ENCODE measurements at regions not wholly inside any gene's neighbourhood (a gene's known extent, or its start where the extent isn't known, plus 50 kb on each side); places are given as distances from the start of the nearest gene placed in this dataset.

DNA sequence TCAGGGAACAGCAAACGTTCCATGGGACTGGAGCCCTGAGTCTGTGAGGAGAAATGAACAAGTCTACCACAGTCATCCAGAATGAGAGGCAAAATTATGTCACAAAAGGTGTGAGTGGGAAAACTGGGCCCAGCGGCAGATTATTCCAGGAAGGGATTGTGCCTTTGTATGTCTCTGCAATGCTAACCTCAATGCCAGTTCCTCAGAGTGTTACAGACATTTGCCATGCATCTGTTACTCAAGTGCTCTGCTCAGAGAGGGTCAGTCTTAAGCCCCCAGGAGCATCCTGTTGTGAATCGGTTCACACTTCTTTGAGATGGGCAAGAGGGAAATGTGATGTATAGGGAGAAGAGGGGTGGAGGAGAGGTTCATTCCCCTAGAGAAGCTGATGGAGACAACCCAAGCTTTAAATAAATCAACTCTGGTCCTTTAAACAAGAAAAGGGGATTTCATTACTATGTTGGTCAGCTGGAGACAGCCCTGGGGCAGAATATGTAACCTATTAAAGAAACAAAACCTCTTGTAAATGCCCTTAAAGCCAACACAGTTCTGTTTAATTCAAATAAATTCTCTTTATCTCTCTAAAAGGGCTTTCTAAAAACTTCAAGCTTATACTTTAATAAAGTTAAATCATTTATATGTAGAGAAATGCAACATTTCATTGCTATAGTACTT, 85.9 kb upstream of the GRB10 start:
- Mint-ChIP-seq H3K27me3 (peaks cover 4% of the 10 kb centered on the region), H3K4me3 (no peak overlapping the region), H3K27ac (no peak overlapping the region), H3K9me3 (peaks cover 0 to 3% (median under 1%) of the 10 kb centered on the region in 3 donors), H3K4me1 (no peaks in the 10 kb centered on the region), H3K36me3 (no peaks in the 10 kb centered on the region)

- no peaks in the 10 kb centered on the region for H3K4me1 Mint-ChIP-seq
- peaks cover 0 to 3% (median 2%) of the 10 kb centered on the region in 3 donors for H3K9me3 Mint-ChIP-seq
- H3K27me3 Mint-ChIP-seq = peaks cover 2% of the 10 kb centered on the region
- no peak overlapping the region for H3K27ac Mint-ChIP-seq
- no peaks in the 10 kb centered on the region for H3K36me3 Mint-ChIP-seq
- no peak overlapping the region for H3K4me3 Mint-ChIP-seq
Observed at GRCh38 chr7:50867034-50867356, 84.3 kb upstream of the GRB10 start.

DNA sequence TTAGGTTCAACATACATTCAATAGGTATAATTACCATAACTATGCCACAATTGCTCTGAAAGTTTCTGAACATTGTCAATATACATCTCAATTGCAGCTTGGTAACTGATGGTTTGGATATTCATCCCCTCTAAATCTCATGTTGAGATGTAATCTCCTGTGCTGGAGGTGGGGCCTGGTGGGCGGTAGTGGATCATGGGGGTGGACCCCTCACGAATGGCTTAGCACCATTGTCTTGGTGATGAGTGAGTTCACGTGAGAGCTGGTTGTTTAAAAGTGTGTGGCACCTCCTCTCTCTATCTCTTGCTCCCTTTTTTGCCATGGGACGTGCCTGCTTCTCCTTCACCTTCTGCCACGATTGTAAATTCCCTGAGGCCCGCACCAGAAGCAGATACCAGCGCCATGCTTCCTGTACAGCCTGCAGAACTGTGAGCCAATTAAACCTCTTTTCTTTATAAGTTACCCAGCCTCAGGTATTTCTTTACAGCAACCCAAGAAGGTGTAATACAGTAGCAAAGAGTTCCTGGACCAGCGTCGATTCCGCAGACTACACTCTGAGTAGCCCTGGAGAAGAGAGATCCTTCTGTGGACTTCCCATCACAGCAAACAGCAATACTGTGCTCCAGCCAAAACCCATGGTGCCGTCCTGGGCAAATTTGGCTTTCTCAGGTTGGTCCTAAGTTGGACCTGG, 83.8 kb upstream of the GRB10 start:
- no peaks in the 10 kb centered on the region for H3K4me1 Mint-ChIP-seq
- peaks cover 2% of the 10 kb centered on the region for H3K27me3 Mint-ChIP-seq
- no peak overlapping the region for H3K4me3 Mint-ChIP-seq
- peaks cover 0 to 3% (median 2%) of the 10 kb centered on the region in 3 donors for H3K9me3 Mint-ChIP-seq
- H3K36me3 Mint-ChIP-seq = no peaks in the 10 kb centered on the region
- no peak overlapping the region for H3K27ac Mint-ChIP-seq

GRCh38 chr7:50865450-50865849, 82.8 kb upstream of the GRB10 start:
- Mint-ChIP-seq H3K27ac (no peak overlapping the region), H3K4me3 (no peak overlapping the region), H3K27me3 (peaks cover 3% of the 10 kb centered on the region), H3K36me3 (no peaks in the 10 kb centered on the region), H3K4me1 (no peaks in the 10 kb centered on the region), H3K9me3 (peaks cover 0 to 3% (median 2%) of the 10 kb centered on the region in 3 donors)

DNA sequence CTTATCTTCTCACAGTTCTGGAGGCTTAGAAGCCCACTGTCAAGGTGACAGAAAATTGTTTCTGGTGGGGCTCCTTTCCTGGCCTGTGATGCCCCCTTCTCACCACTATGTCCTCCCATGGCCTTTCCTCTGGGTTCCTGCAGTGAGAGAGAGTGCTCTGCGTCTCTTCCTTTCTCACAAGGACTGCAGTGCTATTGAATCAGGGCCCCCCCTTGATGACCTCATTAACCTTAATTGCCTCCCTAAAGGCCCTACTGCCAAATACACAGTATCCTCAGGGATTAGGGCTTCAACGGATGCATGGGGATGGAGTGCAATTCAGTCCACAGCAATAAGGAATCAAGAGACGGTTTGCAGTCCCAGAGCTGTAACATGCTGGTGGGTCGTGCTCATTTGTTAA, 82.0 kb upstream of the GRB10 start:
- Mint-ChIP-seq H3K36me3 (no peaks in the 10 kb centered on the region), H3K9me3 (peaks cover 0 to 5% (median 3%) of the 10 kb centered on the region in 3 donors), H3K27me3 (peaks cover 3% of the 10 kb centered on the region), H3K27ac (no peak overlapping the region), H3K4me3 (no peak overlapping the region), H3K4me1 (no peaks in the 10 kb centered on the region)

DNA sequence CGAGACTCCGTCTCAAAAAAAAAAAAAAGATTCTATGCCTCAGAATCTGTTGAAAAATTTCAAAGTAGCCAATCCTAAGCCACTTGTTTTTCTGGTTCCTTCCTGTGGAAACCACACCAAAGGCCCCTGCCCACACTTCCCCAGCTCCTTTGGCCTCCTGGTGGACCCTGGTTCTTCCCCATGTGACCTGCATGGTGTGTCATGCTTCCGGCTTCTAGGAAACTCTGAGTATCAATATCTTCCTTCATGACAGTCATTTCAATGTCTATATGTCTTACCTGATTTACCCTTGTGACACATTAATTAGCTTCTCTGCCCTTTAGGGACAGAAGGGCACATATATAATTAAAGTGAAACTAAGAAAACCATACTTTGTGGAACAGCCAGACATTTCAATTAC, 80.4 kb upstream of the GRB10 start:
- peaks cover 5% of the 10 kb centered on the region for H3K27me3 Mint-ChIP-seq
- H3K36me3 Mint-ChIP-seq = no peaks in the 10 kb centered on the region
- H3K9me3 Mint-ChIP-seq = peaks cover 0 to 5% (median 0%) of the 10 kb centered on the region in 3 donors
- H3K4me1 Mint-ChIP-seq = no peaks in the 10 kb centered on the region
- no peak overlapping the region for H3K27ac Mint-ChIP-seq
- no peak overlapping the region for H3K4me3 Mint-ChIP-seq

- no peak overlapping the region for H3K27ac Mint-ChIP-seq
- peaks cover 0 to 5% (median 0%) of the 10 kb centered on the region in 3 donors for H3K9me3 Mint-ChIP-seq
- H3K27me3 Mint-ChIP-seq = peaks cover 5% of the 10 kb centered on the region
Observed at GRCh38 chr7:50862302-50862701, 79.6 kb upstream of the GRB10 start.

DNA sequence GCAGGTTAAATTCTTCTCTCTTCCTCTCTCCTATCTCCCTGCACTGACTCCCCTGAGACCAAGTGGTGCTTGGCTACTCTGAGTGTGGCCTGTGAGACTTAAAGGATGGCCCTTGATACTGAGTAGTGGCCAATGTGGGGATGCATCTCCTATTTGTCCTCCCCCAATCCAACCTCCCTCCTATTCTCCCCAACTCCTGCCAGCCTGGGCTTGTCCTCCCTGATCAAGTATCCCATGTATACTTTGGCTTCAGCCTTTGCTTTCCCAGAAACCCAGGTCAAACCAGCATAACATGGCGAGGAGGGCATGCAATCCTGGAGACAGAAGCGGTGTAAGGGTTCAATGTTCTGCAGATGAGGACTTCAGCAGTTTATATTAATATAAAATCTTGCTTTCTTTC, 77.9 kb upstream of the GRB10 start:
- peaks cover 0 to 5% (median 0%) of the 10 kb centered on the region in 3 donors for H3K9me3 Mint-ChIP-seq
- H3K27me3 Mint-ChIP-seq = peaks cover 3% of the 10 kb centered on the region
- no peak overlapping the region for H3K4me3 Mint-ChIP-seq
- no peaks in the 10 kb centered on the region for H3K4me1 Mint-ChIP-seq
- no peak overlapping the region for H3K27ac Mint-ChIP-seq
- no peaks in the 10 kb centered on the region for H3K36me3 Mint-ChIP-seq

More at GRCh38 chr7:50862302-50862701, 79.6 kb upstream of the GRB10 start:
- Mint-ChIP-seq H3K4me3 (no peak overlapping the region), H3K4me1 (no peaks in the 10 kb centered on the region), H3K36me3 (no peaks in the 10 kb centered on the region)

- H3K9me3 Mint-ChIP-seq = peaks cover 0 to 5% (median 0%) of the 10 kb centered on the region in 3 donors
- no peaks in the 10 kb centered on the region for H3K36me3 Mint-ChIP-seq
- H3K4me3 Mint-ChIP-seq = no peak overlapping the region
- H3K27ac Mint-ChIP-seq = no peak overlapping the region
- no peaks in the 10 kb centered on the region for H3K4me1 Mint-ChIP-seq
- peaks cover 3% of the 10 kb centered on the region for H3K27me3 Mint-ChIP-seq
Observed at GRCh38 chr7:50860174-50860573, 77.5 kb upstream of the GRB10 start.

DNA sequence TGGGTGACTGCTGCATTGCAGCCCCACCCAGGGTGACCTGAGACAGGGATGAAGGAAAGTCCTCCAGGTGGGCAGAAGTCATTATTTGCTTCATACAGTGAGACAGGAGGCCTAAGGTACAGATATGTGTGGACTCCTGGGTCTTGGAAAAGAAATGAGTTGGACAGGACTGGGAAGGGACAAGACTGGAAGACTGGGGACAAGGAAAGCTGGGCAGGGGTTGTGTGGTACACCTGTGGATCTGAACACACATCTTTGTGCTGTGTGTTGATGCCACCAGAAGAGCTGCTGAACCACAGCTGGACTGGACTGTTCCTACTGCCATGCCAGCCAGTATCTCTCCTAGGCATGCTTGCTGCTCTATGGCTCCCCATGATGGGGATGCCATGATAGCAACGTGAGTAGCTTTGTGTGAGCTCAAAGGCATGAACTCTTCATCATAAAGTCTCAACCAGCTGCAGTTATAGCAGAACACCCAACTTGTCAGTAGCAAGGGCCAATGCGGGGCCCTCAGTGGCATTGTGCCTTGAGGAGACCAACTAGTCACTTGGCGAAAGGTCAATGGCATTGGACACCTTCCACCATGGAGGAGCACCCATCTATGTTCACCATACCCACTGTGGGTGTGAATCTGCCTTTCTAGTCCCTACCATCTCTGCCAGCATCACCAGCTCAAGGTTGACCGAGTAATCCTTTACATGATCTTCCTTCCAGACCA, 76.0 kb upstream of the GRB10 start:
- Mint-ChIP-seq H3K27ac (no peak overlapping the region), H3K9me3 (peaks cover 0 to 5% (median 0%) of the 10 kb centered on the region in 3 donors), H3K36me3 (no peaks in the 10 kb centered on the region), H3K4me1 (no peaks in the 10 kb centered on the region), H3K4me3 (no peak overlapping the region), H3K27me3 (peaks cover 3% of the 10 kb centered on the region)

DNA sequence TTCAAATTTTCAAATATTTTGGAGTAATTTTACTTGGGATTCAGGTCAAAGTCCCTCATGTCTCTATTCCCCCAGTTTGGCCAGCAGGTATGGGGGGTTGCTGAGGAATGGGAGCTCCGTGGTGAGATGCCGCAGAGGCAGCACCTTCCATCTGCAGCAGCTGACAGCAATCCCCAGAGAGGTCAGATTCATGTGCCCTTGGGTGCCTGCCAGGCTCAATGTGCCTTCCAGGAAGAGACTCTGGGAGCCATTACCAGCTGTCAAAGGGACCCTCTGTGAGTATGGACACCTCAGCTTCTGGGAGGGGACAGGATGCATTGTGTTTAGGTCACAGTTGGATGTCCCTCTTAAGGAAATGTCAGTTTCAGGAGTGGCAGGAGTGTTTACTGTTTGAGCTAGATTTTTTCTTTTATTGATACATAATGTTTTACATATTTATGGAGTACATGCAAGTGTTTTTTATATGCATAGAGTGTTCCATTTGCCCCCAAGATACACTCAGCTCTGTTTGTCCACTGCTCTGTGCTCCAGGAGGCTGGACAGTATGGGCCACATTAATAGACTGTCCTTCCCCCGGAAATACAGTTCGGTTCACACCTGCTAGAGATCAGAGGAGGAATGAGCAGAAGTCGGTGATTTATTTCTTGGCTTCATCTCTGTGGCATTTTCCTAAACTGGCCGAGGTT, 75.3 kb upstream of the GRB10 start:
- H3K27ac Mint-ChIP-seq = no peak overlapping the region
- no peak overlapping the region for H3K4me3 Mint-ChIP-seq
- H3K36me3 Mint-ChIP-seq = no peaks in the 10 kb centered on the region
- H3K4me1 Mint-ChIP-seq = no peaks in the 10 kb centered on the region
- peaks cover 3% of the 10 kb centered on the region for H3K27me3 Mint-ChIP-seq
- peaks cover 0 to 3% (median 0%) of the 10 kb centered on the region in 3 donors for H3K9me3 Mint-ChIP-seq

GRCh38 chr7:50856806-50857205, 74.1 kb upstream of the GRB10 start:
- no peaks in the 10 kb centered on the region for H3K4me1 Mint-ChIP-seq
- H3K36me3 Mint-ChIP-seq = no peaks in the 10 kb centered on the region
- peaks cover 3% of the 10 kb centered on the region for H3K27me3 Mint-ChIP-seq
- H3K9me3 Mint-ChIP-seq = peaks cover 0 to 3% (median 0%) of the 10 kb centered on the region in 3 donors
- H3K4me3 Mint-ChIP-seq = no peak overlapping the region
- no peak overlapping the region for H3K27ac Mint-ChIP-seq

DNA sequence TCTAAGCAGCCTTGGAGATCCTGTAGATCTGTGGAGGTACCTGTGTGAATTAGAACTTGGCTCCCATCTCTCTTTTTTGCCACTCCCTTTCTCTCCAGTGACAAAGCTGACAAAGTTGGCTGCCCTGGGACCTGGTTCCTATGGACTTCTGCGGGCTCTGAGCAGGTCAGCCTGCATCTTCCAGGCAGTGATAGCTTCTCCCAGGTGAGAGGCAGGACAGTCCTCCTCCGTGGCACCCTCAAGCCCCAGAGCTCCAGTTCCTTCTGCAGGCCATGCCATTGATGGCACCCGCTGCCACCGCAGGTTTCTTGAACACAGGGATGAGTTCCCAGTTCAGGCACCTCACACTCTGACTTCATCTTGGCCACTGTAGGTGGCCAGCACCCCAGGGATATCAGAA, 73.5 kb upstream of the GRB10 start:
- no peaks in the 10 kb centered on the region for H3K4me1 Mint-ChIP-seq
- peaks cover 0 to 3% (median 0%) of the 10 kb centered on the region in 3 donors for H3K9me3 Mint-ChIP-seq
- no peak overlapping the region for H3K27ac Mint-ChIP-seq
- H3K27me3 Mint-ChIP-seq = peaks cover 3% of the 10 kb centered on the region
- no peak overlapping the region for H3K4me3 Mint-ChIP-seq
- H3K36me3 Mint-ChIP-seq = no peaks in the 10 kb centered on the region

GRCh38 chr7:50855526-50855925, 72.8 kb upstream of the GRB10 start:
- H3K4me3 Mint-ChIP-seq = no peak overlapping the region
- H3K27me3 Mint-ChIP-seq = peaks cover 3% of the 10 kb centered on the region
- H3K27ac Mint-ChIP-seq = no peak overlapping the region
- H3K9me3 Mint-ChIP-seq = peaks cover 0 to 3% (median 0%) of the 10 kb centered on the region in 3 donors
- no peaks in the 10 kb centered on the region for H3K4me1 Mint-ChIP-seq
- H3K36me3 Mint-ChIP-seq = no peaks in the 10 kb centered on the region

GRCh38 chr7:50854831-50855230, 72.1 kb upstream of the GRB10 start:
- peaks cover 2% of the 10 kb centered on the region for H3K27me3 Mint-ChIP-seq

More at GRCh38 chr7:50854831-50855230, 72.1 kb upstream of the GRB10 start:
- Mint-ChIP-seq H3K4me1 (no peaks in the 10 kb centered on the region), H3K36me3 (no peaks in the 10 kb centered on the region), H3K4me3 (no peak overlapping the region), H3K9me3 (peaks cover 0 to 1% (median 0%) of the 10 kb centered on the region in 3 donors), H3K27ac (no peak overlapping the region)
